GM12878 (cell line): ENCODE measurements at regions not wholly inside any gene's neighbourhood (a gene's known extent, or its start where the extent isn't known, plus 50 kb on each side); places are given as distances from the start of the nearest gene placed in this dataset.

Experiments used
- ATF7 ChIP-seq: fragments of 450-650 bp; IDR thresholded peaks from 2 replicates; pipeline ENCODE4 v1.6.1; 2016; ENCODE audit warnings: low read depth, mild to moderate bottlenecking
- BCL11A ChIP-seq: IDR thresholded peaks from 2 replicates; pipeline ENCODE4 v1.6.1; 2011; ENCODE audit warnings: low read depth, low read length
- CBX3 ChIP-seq: fragments of 200-600 bp; sonication (generic); IDR thresholded peaks from 2 replicates; pipeline ENCODE4 v1.6.1; 2016; ENCODE audit warnings: low read depth, borderline replicate concordance
- CBX5 ChIP-seq: sonication (generic); IDR thresholded peaks from 2 replicates; pipeline ENCODE4 v1.6.1; 2016; ENCODE audit warnings: low read depth, moderate library complexity, mild to moderate bottlenecking, inconsistent platforms
- CHD2 ChIP-seq: IDR thresholded peaks from 2 replicates; pipeline ENCODE4 v1.6.1; 2011; ENCODE audit warnings: low read depth, low read length, improper control_type of control experiment, borderline replicate concordance
- ESRRA ChIP-seq: IDR thresholded peaks from 2 replicates; pipeline ENCODE4 v1.6.1; 2012; ENCODE audit warnings: mild to moderate bottlenecking, low read length, improper control_type of control experiment
- FOXK2 ChIP-seq: fragments of 450-650 bp; IDR thresholded peaks from 2 replicates; pipeline ENCODE4 v1.6.1; 2017; ENCODE audit warnings: mild to moderate bottlenecking, moderate library complexity
- FOXM1 ChIP-seq: IDR thresholded peaks from 2 replicates; pipeline ENCODE4 v1.6.1; 2012; ENCODE audit warnings: low read depth, mild to moderate bottlenecking, inconsistent platforms, low read length, moderate library complexity
- IKZF2 ChIP-seq, 2 experiments: fragments of 450-650 bp; IDR thresholded peaks; 2 replicates each; pipeline ENCODE4 v1.6.1; 2017; ENCODE audit warnings: mild to moderate bottlenecking in 2 of 2, moderate library complexity in 2 of 2
- KAT2A ChIP-seq: conservative IDR thresholded peaks from 2 replicates; pipeline ENCODE4 v1.6.1; 2011; ENCODE audit warnings: low read depth, low read length; ENCODE audit not compliant: control insufficient read depth
- KDM1A ChIP-seq: fragments of 200-600 bp; sonication (generic); IDR thresholded peaks from 2 replicates; pipeline ENCODE4 v1.6.1; 2016; ENCODE audit warnings: borderline replicate concordance
- MXI1 ChIP-seq: fragments of 150-350 bp; IDR thresholded peaks from 2 replicates; pipeline ENCODE4 v1.6.1; 2011; ENCODE audit warnings: low read depth, mild to moderate bottlenecking, inconsistent platforms, low read length, improper control_type of control experiment
- MYC ChIP-seq: IDR thresholded peaks from 2 replicates; pipeline ENCODE4 v1.6.1; 2011; ENCODE audit warnings: mild to moderate bottlenecking, low read length, moderate library complexity, inconsistent platforms; ENCODE audit not compliant: insufficient read depth, insufficient replicate concordance, insufficient read length, severe bottlenecking
- PAX8 ChIP-seq: fragments of 450-650 bp; IDR thresholded peaks from 2 replicates; pipeline ENCODE4 v1.6.1; 2017; ENCODE audit warnings: mild to moderate bottlenecking, moderate library complexity
- POLR2AphosphoS5 ChIP-seq: IDR thresholded peaks from 2 replicates; pipeline ENCODE4 v1.6.1; 2011; ENCODE audit warnings: mild to moderate bottlenecking, low read length, inconsistent platforms
- POU2F2 ChIP-seq: IDR thresholded peaks from 3 replicates; pipeline ENCODE4 v1.6.1; 2011; ENCODE audit warnings: low read depth, mild to moderate bottlenecking, low read length, borderline replicate concordance
- RFX5 ChIP-seq: IDR thresholded peaks from 2 replicates; pipeline ENCODE4 v1.6.1; 2011; ENCODE audit warnings: low read depth, low read length, improper control_type of control experiment
- SREBF2 ChIP-seq: IDR thresholded peaks from 2 replicates; pipeline ENCODE4 v1.6.1; 2012; ENCODE audit warnings: mild to moderate bottlenecking, low read length
- TCF12 ChIP-seq: IDR thresholded peaks from 2 replicates; pipeline ENCODE4 v1.6.1; 2011; ENCODE audit warnings: low read depth, mild to moderate bottlenecking, low read length
- ZBED1 ChIP-seq: IDR thresholded peaks from 2 replicates; pipeline ENCODE4 v1.6.1; 2016; ENCODE audit warnings: borderline replicate concordance
- TF ChIP-seq, protein P1 (sequence below): fragments of 450-650 bp; IDR thresholded peaks from 2 replicates; pipeline ENCODE4 v1.6.1; 2018; ENCODE audit warnings: mild to moderate bottlenecking, low read depth, moderate library complexity; ENCODE audit not compliant: partially characterized antibody
- TF ChIP-seq, protein P2 (sequence below): IDR thresholded peaks from 2 replicates; pipeline ENCODE4 v1.6.1; 2011; ENCODE audit warnings: mild to moderate bottlenecking, low read depth, low read length, moderate library complexity; ENCODE audit not compliant: insufficient replicate concordance
- TF ChIP-seq, protein P3 (sequence below): IDR thresholded peaks from 2 replicates; pipeline ENCODE4 v1.6.1; 2011; ENCODE audit warnings: low read depth, low read length, improper control_type of control experiment, borderline replicate concordance
- TF ChIP-seq, protein P4 (sequence below): IDR thresholded peaks from 2 replicates; pipeline ENCODE4 v1.6.1; 2011; ENCODE audit warnings: low read depth, mild to moderate bottlenecking, low read length, moderate library complexity, borderline replicate concordance; ENCODE audit errors: extremely low read depth
- TF ChIP-seq, protein P5 (sequence below): fragments of 450-650 bp; IDR thresholded peaks from 2 replicates; pipeline ENCODE4 v1.6.1; 2017; ENCODE audit warnings: mild to moderate bottlenecking

DNA sequence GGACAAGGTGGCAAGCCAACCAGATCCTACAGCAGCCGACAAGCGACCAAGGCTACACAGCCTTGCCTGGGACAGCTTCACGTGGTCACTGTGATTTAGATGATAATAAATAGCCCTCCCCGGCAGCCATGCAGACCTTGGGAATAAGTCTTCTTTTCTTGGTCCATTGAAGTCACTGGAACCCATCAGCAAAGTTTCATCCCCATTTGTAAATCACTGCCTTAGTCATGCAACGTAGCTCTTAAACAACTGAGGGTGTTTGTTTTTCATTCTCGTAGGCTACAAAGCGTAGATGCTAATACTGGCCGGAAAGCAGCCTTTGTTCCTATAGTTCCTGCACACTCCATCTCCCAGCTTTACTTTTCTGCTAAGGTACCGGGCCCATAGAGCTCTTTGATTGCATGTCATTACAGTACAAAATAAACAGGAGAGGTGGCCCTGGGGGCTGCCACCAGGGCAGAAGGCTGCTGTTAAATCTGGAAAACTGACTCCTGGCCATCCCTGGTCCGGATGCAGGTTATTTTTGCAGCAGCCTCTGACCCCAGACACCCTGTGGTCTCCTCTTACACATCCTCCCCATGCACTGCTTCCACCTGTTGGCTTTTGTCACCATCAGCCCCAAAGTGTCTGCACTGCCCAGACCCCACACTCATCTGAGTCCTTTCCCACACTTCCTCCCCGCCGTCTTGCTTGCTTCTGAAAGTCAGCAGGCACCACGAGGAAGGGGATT, 105.5 kb downstream of the TOMM20 start (continued):
- TF ChIP-seq, protein P1, sequence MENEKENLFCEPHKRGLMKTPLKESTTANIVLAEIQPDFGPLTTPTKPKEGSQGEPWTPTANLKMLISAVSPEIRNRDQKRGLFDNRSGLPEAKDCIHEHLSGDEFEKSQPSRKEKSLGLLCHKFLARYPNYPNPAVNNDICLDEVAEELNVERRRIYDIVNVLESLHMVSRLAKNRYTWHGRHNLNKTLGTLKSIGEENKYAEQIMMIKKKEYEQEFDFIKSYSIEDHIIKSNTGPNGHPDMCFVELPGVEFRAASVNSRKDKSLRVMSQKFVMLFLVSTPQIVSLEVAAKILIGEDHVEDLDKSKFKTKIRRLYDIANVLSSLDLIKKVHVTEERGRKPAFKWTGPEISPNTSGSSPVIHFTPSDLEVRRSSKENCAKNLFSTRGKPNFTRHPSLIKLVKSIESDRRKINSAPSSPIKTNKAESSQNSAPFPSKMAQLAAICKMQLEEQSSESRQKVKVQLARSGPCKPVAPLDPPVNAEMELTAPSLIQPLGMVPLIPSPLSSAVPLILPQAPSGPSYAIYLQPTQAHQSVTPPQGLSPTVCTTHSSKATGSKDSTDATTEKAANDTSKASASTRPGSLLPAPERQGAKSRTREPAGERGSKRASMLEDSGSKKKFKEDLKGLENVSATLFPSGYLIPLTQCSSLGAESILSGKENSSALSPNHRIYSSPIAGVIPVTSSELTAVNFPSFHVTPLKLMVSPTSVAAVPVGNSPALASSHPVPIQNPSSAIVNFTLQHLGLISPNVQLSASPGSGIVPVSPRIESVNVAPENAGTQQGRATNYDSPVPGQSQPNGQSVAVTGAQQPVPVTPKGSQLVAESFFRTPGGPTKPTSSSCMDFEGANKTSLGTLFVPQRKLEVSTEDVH, result no peak
- 0 out of 2 replicates have a peak, but pooled peaks have one; percentile 59 for TF ChIP-seq CHD2
- 0 out of 3 replicates have a peak, but pooled peaks have one; percentile 8 for TF ChIP-seq POU2F2
- TF ChIP-seq CBX5, result no peak
- TF ChIP-seq ATF7, result no peak
- TF ChIP-seq POLR2AphosphoS5, result 0 out of 2 replicates have a peak, but pooled peaks have one; percentile 52
- TF ChIP-seq, protein P2, sequence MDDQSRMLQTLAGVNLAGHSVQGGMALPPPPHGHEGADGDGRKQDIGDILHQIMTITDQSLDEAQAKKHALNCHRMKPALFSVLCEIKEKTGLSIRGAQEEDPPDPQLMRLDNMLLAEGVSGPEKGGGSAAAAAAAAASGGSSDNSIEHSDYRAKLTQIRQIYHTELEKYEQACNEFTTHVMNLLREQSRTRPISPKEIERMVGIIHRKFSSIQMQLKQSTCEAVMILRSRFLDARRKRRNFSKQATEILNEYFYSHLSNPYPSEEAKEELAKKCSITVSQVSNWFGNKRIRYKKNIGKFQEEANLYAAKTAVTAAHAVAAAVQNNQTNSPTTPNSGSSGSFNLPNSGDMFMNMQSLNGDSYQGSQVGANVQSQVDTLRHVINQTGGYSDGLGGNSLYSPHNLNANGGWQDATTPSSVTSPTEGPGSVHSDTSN, result peak; percentile 9
- TF ChIP-seq ZBED1, result no peak; the same call in none of the 2 replicates
- TF ChIP-seq MYC, result no peak
- peak; percentile 30; the same call in 1 of the 2 replicates for TF ChIP-seq BCL11A
- peak; percentile 85; the same call in 1 of the 2 replicates for TF ChIP-seq FOXM1
- TF ChIP-seq FOXK2, result no peak
- TF ChIP-seq, protein P3, sequence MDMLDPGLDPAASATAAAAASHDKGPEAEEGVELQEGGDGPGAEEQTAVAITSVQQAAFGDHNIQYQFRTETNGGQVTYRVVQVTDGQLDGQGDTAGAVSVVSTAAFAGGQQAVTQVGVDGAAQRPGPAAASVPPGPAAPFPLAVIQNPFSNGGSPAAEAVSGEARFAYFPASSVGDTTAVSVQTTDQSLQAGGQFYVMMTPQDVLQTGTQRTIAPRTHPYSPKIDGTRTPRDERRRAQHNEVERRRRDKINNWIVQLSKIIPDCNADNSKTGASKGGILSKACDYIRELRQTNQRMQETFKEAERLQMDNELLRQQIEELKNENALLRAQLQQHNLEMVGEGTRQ, result no peak
- TF ChIP-seq, protein P4, sequence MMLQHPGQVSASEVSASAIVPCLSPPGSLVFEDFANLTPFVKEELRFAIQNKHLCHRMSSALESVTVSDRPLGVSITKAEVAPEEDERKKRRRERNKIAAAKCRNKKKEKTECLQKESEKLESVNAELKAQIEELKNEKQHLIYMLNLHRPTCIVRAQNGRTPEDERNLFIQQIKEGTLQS, result no peak
- TF ChIP-seq IKZF2 (IDR thresholded peaks at IDR 0.05), result peak; percentile 79 to 82
- no peak for TF ChIP-seq MXI1
- no peak for TF ChIP-seq CBX3
- peak; percentile 83 for TF ChIP-seq TCF12
- no peak for TF ChIP-seq KDM1A
- TF ChIP-seq, protein P5, sequence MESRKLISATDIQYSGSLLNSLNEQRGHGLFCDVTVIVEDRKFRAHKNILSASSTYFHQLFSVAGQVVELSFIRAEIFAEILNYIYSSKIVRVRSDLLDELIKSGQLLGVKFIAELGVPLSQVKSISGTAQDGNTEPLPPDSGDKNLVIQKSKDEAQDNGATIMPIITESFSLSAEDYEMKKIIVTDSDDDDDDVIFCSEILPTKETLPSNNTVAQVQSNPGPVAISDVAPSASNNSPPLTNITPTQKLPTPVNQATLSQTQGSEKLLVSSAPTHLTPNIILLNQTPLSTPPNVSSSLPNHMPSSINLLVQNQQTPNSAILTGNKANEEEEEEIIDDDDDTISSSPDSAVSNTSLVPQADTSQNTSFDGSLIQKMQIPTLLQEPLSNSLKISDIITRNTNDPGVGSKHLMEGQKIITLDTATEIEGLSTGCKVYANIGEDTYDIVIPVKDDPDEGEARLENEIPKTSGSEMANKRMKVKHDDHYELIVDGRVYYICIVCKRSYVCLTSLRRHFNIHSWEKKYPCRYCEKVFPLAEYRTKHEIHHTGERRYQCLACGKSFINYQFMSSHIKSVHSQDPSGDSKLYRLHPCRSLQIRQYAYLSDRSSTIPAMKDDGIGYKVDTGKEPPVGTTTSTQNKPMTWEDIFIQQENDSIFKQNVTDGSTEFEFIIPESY, result no peak
- TF ChIP-seq RFX5, result no peak
- no peak for TF ChIP-seq PAX8
- no peak for TF ChIP-seq SREBF2
- no peak for TF ChIP-seq KAT2A
- TF ChIP-seq ESRRA, result no peak
